ENCODE measurements at regions not wholly inside any gene's neighbourhood (a gene's known extent, or its start where the extent isn't known, plus 50 kb on each side); places are given as distances from the start of the nearest gene placed in this dataset.

GRCh38 chr12:34206061-34206785, 183.9 kb downstream of the ALG10 start:
- H2AFZ ChIP-seq (ENCODE audit: low read length) = no peak overlapping the region
- H3K9me3 ChIP-seq (ENCODE audit: low read depth, low read length) = no peaks in the 10 kb centered on the region
- H3K27ac ChIP-seq (ENCODE audit: low read depth, low read length) = no peak overlapping the region
- H3K27me3 ChIP-seq (ENCODE audit: insufficient read depth, low read length) = no peaks in the 10 kb centered on the region
- no peaks in the 10 kb centered on the region for H3K36me3 ChIP-seq (ENCODE audit: insufficient read depth, low read length)
- peak; percentile 45 for DNase-seq (ENCODE audit: insufficient read length, low spot score, missing footprints)
- H3K4me1 ChIP-seq (ENCODE audit: insufficient read depth, low read length) = no peaks in the 10 kb centered on the region
- no peaks in the 10 kb centered on the region for H4K20me1 ChIP-seq (ENCODE audit: insufficient read depth, low read length)
- no peak overlapping the region for H3K4me3 ChIP-seq (ENCODE audit: insufficient read depth, low read length)
- no peaks in the 10 kb centered on the region for H3K79me2 ChIP-seq (ENCODE audit: insufficient read depth, low read length)
- H3K4me2 ChIP-seq (ENCODE audit: insufficient read depth, low read length) = no peak overlapping the region
- TF ChIP-seq CTCF (IDR thresholded peaks at IDR 0.05; ENCODE audit: extremely low read depth, low read depth, low read length) = no peak

DNA sequence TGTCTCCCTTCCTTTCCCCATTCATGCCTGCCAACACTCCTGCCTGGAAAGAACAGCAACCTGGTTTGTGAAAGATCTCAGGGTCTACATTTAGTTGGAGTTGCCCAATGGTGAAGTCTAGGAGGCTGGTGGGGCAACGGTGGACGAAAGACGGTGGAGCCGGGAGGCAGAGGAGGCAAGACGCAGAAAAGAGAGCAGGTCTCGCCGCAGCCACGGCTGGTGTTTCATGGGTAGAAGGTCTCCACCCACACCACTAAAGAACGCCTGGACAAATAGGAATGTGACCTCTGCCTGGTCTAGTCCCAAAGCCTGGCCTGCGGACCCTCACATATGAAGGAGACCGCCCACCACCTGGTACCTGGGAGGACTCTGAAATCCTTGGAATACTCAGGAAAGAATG, 185.6 kb downstream of the ALG10 start:
- Histone ChIP-seq H3K79me2 (ENCODE audit: insufficient read depth, low read length) (no peaks in the 10 kb centered on the region), H3K36me3 (ENCODE audit: insufficient read depth, low read length) (no peaks in the 10 kb centered on the region), H3K9me3 (ENCODE audit: low read depth, low read length) (no peaks in the 10 kb centered on the region)

DNA sequence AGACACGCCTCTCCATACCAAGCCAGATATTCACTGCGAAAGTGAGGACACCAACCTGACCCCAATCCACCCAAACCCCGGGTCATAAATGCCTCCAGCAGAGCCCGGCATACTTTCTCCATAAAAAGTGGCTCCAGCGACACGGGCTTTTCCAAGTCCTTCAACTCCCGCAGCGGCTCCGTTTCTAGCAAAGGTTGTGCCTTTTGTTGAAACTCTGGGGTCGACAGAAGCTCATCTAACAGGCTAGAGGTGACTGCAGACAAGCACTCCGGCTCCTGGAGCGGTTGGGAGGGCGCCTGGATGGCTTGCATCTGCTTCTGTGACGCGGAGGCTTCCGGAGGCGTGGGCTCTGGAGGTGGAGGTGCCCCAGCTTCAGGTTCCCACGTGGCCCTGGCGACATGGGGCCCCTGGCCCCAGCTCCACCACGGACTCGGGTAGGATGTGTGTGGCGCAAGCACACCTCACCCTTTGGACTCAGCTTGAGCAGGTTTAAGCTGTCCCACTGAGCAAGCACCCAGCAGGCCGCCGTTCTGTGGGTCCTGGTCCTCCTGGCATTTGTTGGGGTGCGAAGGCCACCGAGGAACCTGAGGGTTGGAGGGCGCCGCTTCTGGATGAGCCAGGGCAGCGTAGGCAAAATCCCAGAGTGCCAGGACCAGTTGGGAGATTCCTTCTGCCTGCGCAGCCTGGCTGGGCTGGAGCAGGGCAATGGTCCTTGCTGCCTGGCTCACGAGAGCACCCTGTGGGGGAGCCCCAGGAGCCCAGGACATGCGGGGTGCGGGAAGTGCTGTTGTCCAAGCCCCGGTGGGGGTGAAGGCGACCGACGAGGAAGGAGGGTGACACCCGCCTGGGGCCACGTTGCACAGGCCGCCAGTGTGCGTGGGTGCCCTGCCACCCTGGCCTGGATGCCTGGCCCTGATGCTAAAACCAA, 186.3 kb downstream of the ALG10 start:
- H3K4me1 ChIP-seq (ENCODE audit: insufficient read depth, low read length) = no peaks in the 10 kb centered on the region
- no peaks in the 10 kb centered on the region for H3K36me3 ChIP-seq (ENCODE audit: insufficient read depth, low read length)
- no peaks in the 10 kb centered on the region for H3K9me3 ChIP-seq (ENCODE audit: low read depth, low read length)
- H2AFZ ChIP-seq (ENCODE audit: low read length) = no peak overlapping the region
- DNase-seq (ENCODE audit: insufficient read length, low spot score, missing footprints) = no peak
- no peaks in the 10 kb centered on the region for H3K79me2 ChIP-seq (ENCODE audit: insufficient read depth, low read length)
- H3K4me3 ChIP-seq (ENCODE audit: insufficient read depth, low read length) = no peak overlapping the region
- H4K20me1 ChIP-seq (ENCODE audit: insufficient read depth, low read length) = no peaks in the 10 kb centered on the region
- no peak overlapping the region for H3K27ac ChIP-seq (ENCODE audit: low read depth, low read length)
- H3K27me3 ChIP-seq (ENCODE audit: insufficient read depth, low read length) = no peaks in the 10 kb centered on the region
- no peak for TF ChIP-seq CTCF (IDR thresholded peaks at IDR 0.05; ENCODE audit: extremely low read depth, low read depth, low read length)
- no peak overlapping the region for H3K4me2 ChIP-seq (ENCODE audit: insufficient read depth, low read length)

More for the DNA sequence above, 185.6 kb downstream of the ALG10 start:
- Histone ChIP-seq H3K4me1 (ENCODE audit: insufficient read depth, low read length) (no peaks in the 10 kb centered on the region), H3K4me2 (ENCODE audit: insufficient read depth, low read length) (no peak overlapping the region), H4K20me1 (ENCODE audit: insufficient read depth, low read length) (no peaks in the 10 kb centered on the region), H3K4me3 (ENCODE audit: insufficient read depth, low read length) (no peak overlapping the region), H3K27ac (ENCODE audit: low read depth, low read length) (no peak overlapping the region), H2AFZ (ENCODE audit: low read length) (no peak overlapping the region), H3K27me3 (ENCODE audit: insufficient read depth, low read length) (no peaks in the 10 kb centered on the region)
- no peak for TF ChIP-seq CTCF (IDR thresholded peaks at IDR 0.05; ENCODE audit: extremely low read depth, low read depth, low read length)
- no peak for DNase-seq (ENCODE audit: insufficient read length, low spot score, missing footprints)

DNA sequence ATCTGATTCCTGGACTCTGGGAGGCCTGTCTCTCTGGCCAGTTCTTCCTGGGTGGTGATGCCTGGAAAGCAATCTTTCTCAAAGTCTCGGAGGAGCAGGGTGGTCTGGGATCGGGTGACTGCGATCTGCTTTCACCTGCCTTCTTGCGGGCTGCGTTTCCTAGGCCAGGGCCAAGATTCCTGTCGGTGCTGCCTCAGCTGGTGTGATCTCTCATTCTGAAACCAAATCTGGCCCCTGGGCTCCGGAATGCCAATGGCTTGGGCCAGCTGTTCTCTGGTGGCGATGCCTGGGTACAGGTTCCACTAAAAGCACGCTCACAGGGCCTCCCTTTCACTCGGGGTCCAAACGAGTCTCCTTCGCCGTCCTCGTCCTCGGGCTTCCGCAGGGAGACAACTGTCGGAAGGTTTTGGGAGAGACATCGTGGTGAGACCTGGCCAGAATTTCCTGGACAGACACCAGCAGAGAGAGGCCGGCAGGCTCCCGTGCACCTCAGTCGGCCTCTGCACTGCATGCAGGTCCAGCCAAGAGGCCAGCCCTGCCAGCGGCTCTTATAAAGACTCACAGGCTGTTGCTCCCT, 187.1 kb downstream of the ALG10 start:
- H3K79me2 ChIP-seq (ENCODE audit: insufficient read depth, low read length) = no peaks in the 10 kb centered on the region
- no peaks in the 10 kb centered on the region for H3K4me1 ChIP-seq (ENCODE audit: insufficient read depth, low read length)
- no peak overlapping the region for H3K4me3 ChIP-seq (ENCODE audit: insufficient read depth, low read length)
- no peak overlapping the region for H3K27ac ChIP-seq (ENCODE audit: low read depth, low read length)
- H4K20me1 ChIP-seq (ENCODE audit: insufficient read depth, low read length) = no peaks in the 10 kb centered on the region
- no peaks in the 10 kb centered on the region for H3K27me3 ChIP-seq (ENCODE audit: insufficient read depth, low read length)
- DNase-seq (ENCODE audit: insufficient read length, low spot score, missing footprints) = peak; percentile 85
- H3K9me3 ChIP-seq (ENCODE audit: low read depth, low read length) = no peaks in the 10 kb centered on the region
- H3K36me3 ChIP-seq (ENCODE audit: insufficient read depth, low read length) = no peaks in the 10 kb centered on the region
- no peak overlapping the region for H2AFZ ChIP-seq (ENCODE audit: low read length)
- no peak for TF ChIP-seq CTCF (IDR thresholded peaks at IDR 0.05; ENCODE audit: extremely low read depth, low read depth, low read length)
- H3K4me2 ChIP-seq (ENCODE audit: insufficient read depth, low read length) = no peak overlapping the region
